Breast epithelium (tissue), 4 donors: ENCODE measurements at regions not wholly inside any gene's neighbourhood (a gene's known extent, or its start where the extent isn't known, plus 50 kb on each side); places are given as distances from the start of the nearest gene placed in this dataset.

Source experiments
- DNase-seq, 2 donors: peaks; one replicate each; pipeline ENCODE4 v3.0.0-alpha.2; 2019; ENCODE audit warnings: low spot score in 2 of 2
- H3K27ac ChIP-seq, 2 donors: fragments of 200-600 bp; sonication (generic) in 1 of 2; one replicate each; pipeline ENCODE4 v1.5.1; 2016 to 2019; ENCODE audit warnings: mild to moderate bottlenecking in 1 of 2
- H3K27me3 ChIP-seq, 2 donors: fragments of 200-600 bp; sonication (generic) in 1 of 2; one replicate each; pipeline versions ENCODE4 v1.5.1 to v1.6.0; 2017 to 2019; ENCODE audit warnings: control low read depth in 1 of 2, mild to moderate bottlenecking in 1 of 2
- H3K36me3 ChIP-seq: fragments of 200-600 bp; one replicate; pipeline ENCODE4 v1.5.1; 2019
- H3K4me1 ChIP-seq, 2 donors: fragments of 200-600 bp; sonication (generic); one replicate each; pipeline ENCODE4 v1.5.1; 2016 to 2019; ENCODE audit warnings: control low read depth in 1 of 2
- H3K4me3 ChIP-seq, 3 donors: fragments of 200-600 bp; sonication (generic); 1 replicate in 2 of 3; 2 replicates in 1 of 3; pipeline ENCODE4 v1.5.1; 2016 to 2019; ENCODE audit warnings: mild to moderate bottlenecking in 3 of 3, moderate library complexity in 2 of 3
- H3K9me3 ChIP-seq, 2 donors: fragments of 200-600 bp; sonication (generic) in 1 of 2; one replicate each; pipeline ENCODE4 v1.5.1; 2016 to 2019; ENCODE audit warnings: control low read depth in 1 of 2
- CTCF ChIP-seq, 3 donors: fragments of 450-650 bp; IDR thresholded peaks; one replicate each; pipeline ENCODE4 v1.5.1; 2016 to 2017; ENCODE audit warnings: antibody characterized with exemption in 3 of 3, mild to moderate bottlenecking in 3 of 3, moderate library complexity in 3 of 3
- POLR2A ChIP-seq: fragments of 450-650 bp; IDR thresholded peaks from one replicate; pipeline ENCODE4 v1.6.1; 2016; ENCODE audit warnings: antibody characterized with exemption, mild to moderate bottlenecking, moderate library complexity
- POLR2AphosphoS5 ChIP-seq, 3 donors: sonication (generic); formaldehyde crosslinking; IDR thresholded peaks; one replicate each; pipeline ENCODE4 v1.6.1; 2017; ENCODE audit warnings: antibody characterized with exemption in 3 of 3
- intact Hi-C: fragments of 100-400 bp; cut with DNase I; formaldehyde crosslinking; loops from one replicate; pipeline ENCODE4 v1.15.1; 2023; ENCODE audit warnings: low total_unique reads

GRCh38 chr2:226443112-226443511 is 356.5 kb downstream of the IRS1 start:
- no peaks in the 10 kb centered on the region for H3K27me3 ChIP-seq
- H3K27ac ChIP-seq = no peak overlapping the region
- no peaks in the 10 kb centered on the region for H3K9me3 ChIP-seq
- intact Hi-C loops = no loop called here
- no peak for DNase-seq
- no peak overlapping the region for H3K4me3 ChIP-seq
- H3K36me3 ChIP-seq = no peaks in the 10 kb centered on the region
- no peaks in the 10 kb centered on the region for H3K4me1 ChIP-seq
- TF ChIP-seq POLR2A (no peak), POLR2AphosphoS5 (IDR thresholded peaks at IDR 0.05) (no peak), CTCF (IDR thresholded peaks at IDR 0.05) (no peak)

- TF ChIP-seq CTCF (IDR thresholded peaks at IDR 0.05) (no peak), POLR2A (no peak), POLR2AphosphoS5 (IDR thresholded peaks at IDR 0.05) (no peak)
- intact Hi-C loops = no loop called here
- H3K4me1 ChIP-seq = no peaks in the 10 kb centered on the region
- no peak for DNase-seq
- no peaks in the 10 kb centered on the region for H3K9me3 ChIP-seq
- no peaks in the 10 kb centered on the region for H3K36me3 ChIP-seq
- H3K27me3 ChIP-seq = no peaks in the 10 kb centered on the region
- no peak overlapping the region for H3K4me3 ChIP-seq
- no peak overlapping the region for H3K27ac ChIP-seq
Measured at GRCh38 chr2:226440127-226440918, 359.3 kb downstream of the IRS1 start.

- Histone ChIP-seq H3K27ac (no peak overlapping the region), H3K4me1 (no peaks in the 10 kb centered on the region), H3K9me3 (no peaks in the 10 kb centered on the region), H3K4me3 (no peak overlapping the region), H3K27me3 (no peaks in the 10 kb centered on the region), H3K36me3 (no peaks in the 10 kb centered on the region)
- TF ChIP-seq POLR2AphosphoS5 (IDR thresholded peaks at IDR 0.05) (no peak), CTCF (IDR thresholded peaks at IDR 0.05) (no peak), POLR2A (no peak)
- intact Hi-C loops = no loop called here
- no peak for DNase-seq
Measured at GRCh38 chr2:226439337-226439736, 360.3 kb downstream of the IRS1 start.

GRCh38 chr2:226435146-226435545 is 364.5 kb downstream of the IRS1 start:
- no peak for DNase-seq
- H3K4me3 ChIP-seq = no peak overlapping the region
- no peaks in the 10 kb centered on the region for H3K4me1 ChIP-seq
- intact Hi-C loops = no loop called here
- H3K9me3 ChIP-seq = no peaks in the 10 kb centered on the region
- no peaks in the 10 kb centered on the region for H3K27me3 ChIP-seq
- H3K27ac ChIP-seq = no peak overlapping the region
- TF ChIP-seq POLR2AphosphoS5 (IDR thresholded peaks at IDR 0.05) (no peak), POLR2A (no peak), CTCF (IDR thresholded peaks at IDR 0.05) (no peak)
- H3K36me3 ChIP-seq = no peaks in the 10 kb centered on the region

GRCh38 chr2:226434702-226435101 is 364.9 kb downstream of the IRS1 start:
- H3K4me1 ChIP-seq = no peaks in the 10 kb centered on the region
- no peak overlapping the region for H3K27ac ChIP-seq

More at GRCh38 chr2:226434702-226435101, 364.9 kb downstream of the IRS1 start:
- no peak for DNase-seq
- H3K4me3 ChIP-seq = no peak overlapping the region
- no peaks in the 10 kb centered on the region for H3K27me3 ChIP-seq
- intact Hi-C loops = no loop called here
- TF ChIP-seq POLR2AphosphoS5 (IDR thresholded peaks at IDR 0.05) (no peak), CTCF (IDR thresholded peaks at IDR 0.05) (no peak), POLR2A (no peak)
- H3K36me3 ChIP-seq = no peaks in the 10 kb centered on the region
- no peaks in the 10 kb centered on the region for H3K9me3 ChIP-seq
